ENCODE measurements at regions not wholly inside any gene's neighbourhood (a gene's known extent, or its start where the extent isn't known, plus 50 kb on each side); places are given as distances from the start of the nearest gene placed in this dataset.

DNA sequence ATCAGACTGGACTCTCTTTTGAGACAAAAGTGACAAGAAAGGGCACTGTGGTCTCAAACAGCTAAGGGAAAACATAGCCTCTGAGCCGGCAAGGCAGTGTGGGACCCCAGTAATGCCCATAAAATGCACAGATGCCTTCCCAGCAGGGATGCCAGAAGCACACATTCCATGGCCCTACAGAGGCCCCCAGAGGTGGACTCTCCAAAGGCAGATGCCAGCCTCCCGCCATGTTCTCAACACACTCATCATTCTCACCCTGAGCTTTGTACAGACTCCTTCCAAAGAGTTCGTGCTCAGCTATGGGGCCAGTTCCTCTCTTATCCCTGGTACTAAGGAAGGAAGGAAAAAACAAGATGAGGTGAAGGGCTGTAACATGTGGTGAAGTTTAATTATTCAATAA is 67.1 kb upstream of the ATP12A start:
- TF ChIP-seq, protein P1, sequence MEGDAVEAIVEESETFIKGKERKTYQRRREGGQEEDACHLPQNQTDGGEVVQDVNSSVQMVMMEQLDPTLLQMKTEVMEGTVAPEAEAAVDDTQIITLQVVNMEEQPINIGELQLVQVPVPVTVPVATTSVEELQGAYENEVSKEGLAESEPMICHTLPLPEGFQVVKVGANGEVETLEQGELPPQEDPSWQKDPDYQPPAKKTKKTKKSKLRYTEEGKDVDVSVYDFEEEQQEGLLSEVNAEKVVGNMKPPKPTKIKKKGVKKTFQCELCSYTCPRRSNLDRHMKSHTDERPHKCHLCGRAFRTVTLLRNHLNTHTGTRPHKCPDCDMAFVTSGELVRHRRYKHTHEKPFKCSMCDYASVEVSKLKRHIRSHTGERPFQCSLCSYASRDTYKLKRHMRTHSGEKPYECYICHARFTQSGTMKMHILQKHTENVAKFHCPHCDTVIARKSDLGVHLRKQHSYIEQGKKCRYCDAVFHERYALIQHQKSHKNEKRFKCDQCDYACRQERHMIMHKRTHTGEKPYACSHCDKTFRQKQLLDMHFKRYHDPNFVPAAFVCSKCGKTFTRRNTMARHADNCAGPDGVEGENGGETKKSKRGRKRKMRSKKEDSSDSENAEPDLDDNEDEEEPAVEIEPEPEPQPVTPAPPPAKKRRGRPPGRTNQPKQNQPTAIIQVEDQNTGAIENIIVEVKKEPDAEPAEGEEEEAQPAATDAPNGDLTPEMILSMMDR (IDR thresholded peaks at IDR 0.05), result no peak

DNA sequence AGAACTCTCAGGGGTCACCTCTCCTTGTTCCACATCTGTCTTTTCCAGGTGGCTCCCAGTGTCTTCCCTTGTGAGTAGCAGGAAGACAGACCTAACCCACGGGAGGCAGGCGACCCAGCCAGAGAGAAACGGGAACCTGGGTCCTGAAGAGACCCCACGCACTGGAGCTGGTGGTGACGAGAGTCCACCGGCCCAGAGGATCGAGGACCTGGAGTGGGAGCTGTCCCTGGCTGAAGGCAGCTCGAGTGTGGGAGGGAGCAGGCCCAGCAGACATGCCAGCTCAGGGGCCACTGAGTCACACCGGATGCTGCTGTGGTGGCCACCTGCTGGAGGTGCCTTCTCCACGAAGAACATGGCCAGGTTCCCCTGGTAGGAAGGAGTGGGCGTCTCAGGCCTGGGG is 66.5 kb upstream of the ATP12A start:
- TF ChIP-seq, protein P1 (IDR thresholded peaks at IDR 0.05), result no peak

DNA sequence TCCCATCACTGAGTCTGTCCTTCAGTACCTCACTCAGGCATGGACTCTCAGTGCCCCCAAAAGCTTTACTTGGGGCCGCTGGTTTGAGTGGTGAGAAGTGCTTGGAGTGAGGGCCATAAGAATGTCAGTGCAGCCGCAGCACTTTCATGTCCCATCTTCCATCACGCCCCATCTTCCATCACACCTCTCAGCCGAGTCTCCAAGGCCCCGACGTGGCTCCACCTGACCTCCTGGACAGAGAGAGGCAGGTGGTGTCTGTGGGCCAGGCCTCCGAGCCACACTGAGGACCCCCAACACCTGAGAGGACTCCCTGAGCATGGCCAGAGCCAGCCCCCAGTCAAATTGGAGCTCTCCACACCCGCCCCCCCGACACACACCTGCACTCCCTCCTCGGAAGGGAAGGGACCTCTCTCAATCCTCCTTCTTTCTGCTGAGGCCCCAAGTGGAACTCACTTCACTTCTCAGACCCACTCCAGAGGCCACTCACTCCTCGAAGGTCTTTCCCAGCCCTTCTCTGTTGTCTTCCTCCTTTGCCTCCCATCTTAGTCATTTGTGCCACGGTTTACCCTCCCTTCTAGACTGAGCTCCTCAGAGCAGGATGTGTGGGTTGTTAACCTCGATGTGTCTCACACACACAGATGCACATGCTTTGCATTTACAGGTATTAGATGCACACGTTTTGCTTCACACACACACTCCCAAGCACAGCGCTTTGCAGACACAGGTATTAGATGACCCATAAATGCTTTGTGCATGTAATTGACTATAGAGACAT is 65.7 kb upstream of the ATP12A start:
- TF ChIP-seq, protein P1 (IDR thresholded peaks at IDR 0.05), result no peak

DNA sequence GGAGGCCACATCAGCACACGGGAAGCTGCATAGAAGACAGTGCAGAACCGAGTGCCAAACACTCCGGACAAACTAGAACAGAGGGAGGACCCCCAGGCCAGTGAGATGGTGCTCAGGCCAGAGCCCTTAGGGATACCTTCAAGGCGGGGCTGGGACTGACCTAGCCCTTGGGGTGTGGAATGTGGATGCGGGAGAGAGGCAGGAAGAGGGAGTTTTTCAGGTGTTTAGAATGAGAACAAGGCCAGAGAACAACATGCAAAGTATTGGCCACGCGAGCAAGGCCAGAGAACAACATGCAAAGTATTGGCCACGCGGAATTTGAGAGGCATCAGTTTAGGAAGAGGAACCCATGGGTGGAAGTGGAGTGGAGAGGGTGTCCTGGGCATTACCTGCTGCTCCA is 65.1 kb upstream of the ATP12A start:
- TF ChIP-seq, protein P1 (IDR thresholded peaks at IDR 0.05), result no peak

DNA sequence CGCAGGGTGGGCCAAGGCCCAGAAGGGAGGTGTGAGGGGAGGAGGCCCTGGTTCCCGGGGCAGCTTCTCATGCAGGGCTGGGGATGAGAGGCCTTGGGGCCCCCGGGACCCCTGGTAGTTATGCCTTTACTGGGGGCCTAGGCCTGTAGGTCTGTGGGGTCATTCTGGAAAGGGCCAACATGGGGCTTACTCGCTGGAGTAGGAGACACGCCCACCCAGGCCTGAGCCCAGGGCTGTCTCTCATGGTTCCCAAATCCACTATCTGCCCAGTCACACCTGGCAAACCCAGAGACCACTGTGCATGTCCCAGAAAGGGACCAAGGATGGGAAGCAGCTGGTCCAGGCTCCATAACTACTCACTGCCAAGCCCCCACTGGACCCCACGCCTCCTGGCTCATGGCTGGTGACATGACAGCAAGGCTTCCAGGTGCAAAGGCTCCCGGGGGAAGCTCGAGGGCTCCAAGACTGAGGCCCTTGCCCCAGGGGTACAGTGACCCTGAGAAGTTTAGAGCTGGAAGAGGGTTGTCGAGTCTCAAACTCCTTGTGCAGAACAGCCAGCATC is 64.2 kb upstream of the ATP12A start:
- TF ChIP-seq, protein P1 (IDR thresholded peaks at IDR 0.05), result no peak

DNA sequence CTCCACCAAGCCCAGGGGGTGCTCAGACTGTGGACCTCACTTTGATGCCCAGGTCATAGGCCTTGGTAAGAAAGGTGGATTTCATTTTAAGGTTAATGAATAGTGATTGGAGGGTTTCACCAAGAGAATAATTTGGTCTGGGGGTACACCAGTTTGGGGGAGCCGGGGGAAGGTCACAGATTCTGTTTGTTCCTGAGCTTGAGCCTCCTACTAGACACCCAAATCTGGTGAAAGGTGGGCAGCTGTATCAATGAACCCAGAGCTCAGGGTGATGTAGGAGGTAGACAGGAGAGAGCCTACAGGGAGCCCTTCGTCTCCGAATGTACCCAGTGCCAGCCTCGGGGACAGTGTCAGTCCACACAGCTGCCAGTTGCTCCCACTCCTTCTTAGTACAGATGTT is 63.7 kb upstream of the ATP12A start:
- TF ChIP-seq, protein P1 (IDR thresholded peaks at IDR 0.05), result no peak

DNA sequence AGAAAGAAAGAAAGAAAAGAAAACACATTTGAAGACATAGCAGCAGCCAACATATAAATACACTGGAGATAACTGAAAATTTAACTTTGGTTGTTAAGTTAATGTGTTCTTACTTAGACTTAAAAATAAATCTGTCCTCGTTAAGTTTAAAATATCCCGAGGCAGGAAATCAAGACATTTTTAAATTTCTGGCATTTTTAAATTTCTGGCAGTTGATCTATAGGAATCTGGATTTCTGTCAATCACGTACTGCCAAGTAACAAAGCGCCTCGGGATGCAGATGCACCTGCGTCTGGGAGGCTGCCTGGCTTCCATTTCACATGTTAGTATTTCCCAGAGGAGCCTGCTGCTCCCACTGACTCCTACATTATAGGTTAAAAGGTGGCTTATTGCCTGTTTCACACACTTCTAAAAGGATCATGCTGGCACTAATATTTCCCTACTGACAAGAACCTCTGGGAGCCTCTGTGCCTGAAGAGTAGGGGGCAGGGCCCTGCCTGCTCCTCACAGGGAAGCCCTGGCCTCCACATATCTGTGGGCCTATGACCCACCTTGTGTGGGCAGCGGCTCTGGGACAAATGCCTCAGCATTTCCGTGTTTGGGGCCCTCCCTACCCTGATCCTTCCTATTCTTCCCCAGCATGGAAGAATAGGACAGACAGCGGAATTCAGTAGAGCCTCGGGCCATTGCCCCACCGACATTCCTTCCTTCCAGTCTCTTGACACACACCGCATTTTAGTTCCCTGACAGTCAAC is 62.8 kb upstream of the ATP12A start:
- TF ChIP-seq, protein P1 (IDR thresholded peaks at IDR 0.05), result no peak

All from LNCAP (cell line).